GM21619 (cell line): ENCODE measurements at regions not wholly inside any gene's neighbourhood (a gene's known extent, or its start where the extent isn't known, plus 50 kb on each side); places are given as distances from the start of the nearest gene placed in this dataset.

ENCODE experiments used
- ATAC-seq: cut with Tn5 transposase; IDR thresholded peaks from one replicate; pipeline ENCODE4 v1.9.1; 2021; ENCODE audit not compliant: unreplicated experiment

- no peak for ATAC-seq
These were observed 407.5 kb upstream of the RGPD4 start for GRCh38 chr2:107419191-107419590.

GRCh38 chr2:107428781-107429180 lies 397.9 kb upstream of the RGPD4 start:
- ATAC-seq = no peak

GRCh38 chr2:107430006-107430405 lies 396.7 kb upstream of the RGPD4 start:
- ATAC-seq = no peak

- ATAC-seq = no peak
These were observed 396.0 kb upstream of the RGPD4 start for GRCh38 chr2:107430596-107431266.

GRCh38 chr2:107436281-107436680 lies 390.4 kb upstream of the RGPD4 start:
- ATAC-seq = no peak

- ATAC-seq = no peak
These were observed 389.4 kb upstream of the RGPD4 start for GRCh38 chr2:107437265-107437664.

GRCh38 chr2:107437807-107438206 lies 388.9 kb upstream of the RGPD4 start:
- ATAC-seq = no peak

- no peak for ATAC-seq
These were observed 378.5 kb upstream of the RGPD4 start for GRCh38 chr2:107448160-107448559.

- no peak for ATAC-seq
These were observed 365.4 kb upstream of the RGPD4 start for GRCh38 chr2:107461301-107461700.

- no peak for ATAC-seq
These were observed 364.5 kb upstream of the RGPD4 start for GRCh38 chr2:107462181-107462580.

- ATAC-seq = no peak
These were observed 360.5 kb upstream of the RGPD4 start for GRCh38 chr2:107466241-107466640.

- no peak for ATAC-seq
These were observed 359.5 kb upstream of the RGPD4 start for GRCh38 chr2:107466984-107467773.

- ATAC-seq = no peak
These were observed 357.2 kb upstream of the RGPD4 start for GRCh38 chr2:107469437-107469995.

- no peak for ATAC-seq
These were observed 353.5 kb upstream of the RGPD4 start for GRCh38 chr2:107473150-107473549.

- ATAC-seq = no peak
These were observed 350.8 kb upstream of the RGPD4 start for GRCh38 chr2:107475859-107476258.

- no peak for ATAC-seq
These were observed 324.2 kb upstream of the RGPD4 start for GRCh38 chr2:107502539-107502938.

GRCh38 chr2:107511970-107512789 lies 314.5 kb upstream of the RGPD4 start:
- ATAC-seq = no peak

GRCh38 chr2:107525406-107525805 lies 301.3 kb upstream of the RGPD4 start:
- no peak for ATAC-seq

- ATAC-seq = no peak
These were observed 297.5 kb upstream of the RGPD4 start for GRCh38 chr2:107529146-107529545.

GRCh38 chr2:107530046-107530445 lies 296.6 kb upstream of the RGPD4 start:
- ATAC-seq = no peak

- ATAC-seq = no peak
These were observed 291.8 kb upstream of the RGPD4 start for GRCh38 chr2:107534926-107535325.
